HG03460 (cell line): ENCODE measurements at regions not wholly inside any gene's neighbourhood (a gene's known extent, or its start where the extent isn't known, plus 50 kb on each side); places are given as distances from the start of the nearest gene placed in this dataset.

ENCODE experiments used
- ATAC-seq: cut with Tn5 transposase; IDR thresholded peaks from one replicate; pipeline ENCODE4 v1.9.1; 2021; ENCODE audit not compliant: unreplicated experiment

- no peak for ATAC-seq
Observed at GRCh38 chr12:40172879-40173278, 51.9 kb upstream of the LRRK2 start.

DNA sequence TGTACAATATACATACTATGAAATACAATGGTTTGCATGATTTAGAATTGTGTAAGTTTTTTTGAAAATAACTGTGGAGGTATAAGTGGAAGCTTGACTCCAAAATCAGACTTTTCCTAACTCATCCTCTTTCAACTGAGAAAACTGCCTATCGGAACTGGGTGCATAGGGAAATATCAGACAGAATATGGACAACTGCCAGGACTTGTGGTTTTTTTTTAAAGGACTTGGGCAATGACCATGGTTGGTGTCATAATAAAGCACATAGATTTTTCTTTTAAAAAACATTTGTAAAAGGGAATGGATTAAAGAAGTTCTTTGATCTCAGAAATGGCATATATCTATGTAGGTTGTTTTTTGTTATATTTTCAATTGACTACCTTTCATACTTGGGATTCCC is 53.3 kb upstream of the LRRK2 start:
- ATAC-seq = no peak

GRCh38 chr12:40171066-40171465 is 53.7 kb upstream of the LRRK2 start:
- no peak for ATAC-seq

- no peak for ATAC-seq
Observed at GRCh38 chr12:40170593-40170992, 54.2 kb upstream of the LRRK2 start.

GRCh38 chr12:40168868-40169267 is 55.9 kb upstream of the LRRK2 start:
- ATAC-seq = peak; percentile 92

GRCh38 chr12:40168419-40168818 is 56.4 kb upstream of the LRRK2 start:
- peak; percentile 27 for ATAC-seq

DNA sequence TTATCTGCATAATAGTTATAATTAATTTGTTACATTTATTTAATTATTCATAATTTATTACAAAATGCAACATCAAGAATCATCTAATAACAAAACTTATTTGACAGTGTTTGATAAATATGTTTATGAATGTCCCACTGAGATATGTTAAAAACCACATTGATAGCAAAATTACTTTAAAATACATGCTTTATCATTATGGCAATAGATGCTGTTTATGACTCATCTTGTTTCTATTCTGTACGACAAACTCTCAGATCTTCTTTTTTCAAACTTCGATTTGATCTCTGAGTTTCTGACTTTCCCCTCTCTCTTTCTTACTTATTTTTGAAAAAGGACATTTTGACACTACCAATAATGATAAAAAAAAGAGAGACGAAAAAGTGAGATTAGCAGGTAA is 56.8 kb upstream of the LRRK2 start:
- ATAC-seq = peak; percentile 59

- no peak for ATAC-seq
Observed at GRCh38 chr12:40165179-40165578, 59.3 kb upstream of the SLC2A13 start.

DNA sequence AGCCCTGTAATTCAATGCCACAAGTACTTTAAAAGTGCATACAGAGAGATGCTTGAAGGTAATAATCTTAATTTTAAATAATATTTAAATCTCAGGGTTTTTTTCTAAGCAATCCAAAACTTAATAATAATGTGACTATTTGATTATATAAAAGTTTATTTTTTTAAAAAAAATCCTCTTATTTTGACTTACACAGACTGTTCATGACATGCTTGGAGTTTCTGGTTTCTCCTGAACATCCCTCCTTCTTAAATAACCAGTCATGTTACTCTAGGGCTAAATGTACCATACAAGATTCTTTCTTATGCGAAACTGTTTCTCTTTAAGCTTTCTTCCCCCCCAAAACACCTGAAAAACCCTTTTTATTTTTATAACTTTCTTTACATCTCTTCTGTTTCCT is 58.2 kb upstream of the SLC2A13 start:
- no peak for ATAC-seq

DNA sequence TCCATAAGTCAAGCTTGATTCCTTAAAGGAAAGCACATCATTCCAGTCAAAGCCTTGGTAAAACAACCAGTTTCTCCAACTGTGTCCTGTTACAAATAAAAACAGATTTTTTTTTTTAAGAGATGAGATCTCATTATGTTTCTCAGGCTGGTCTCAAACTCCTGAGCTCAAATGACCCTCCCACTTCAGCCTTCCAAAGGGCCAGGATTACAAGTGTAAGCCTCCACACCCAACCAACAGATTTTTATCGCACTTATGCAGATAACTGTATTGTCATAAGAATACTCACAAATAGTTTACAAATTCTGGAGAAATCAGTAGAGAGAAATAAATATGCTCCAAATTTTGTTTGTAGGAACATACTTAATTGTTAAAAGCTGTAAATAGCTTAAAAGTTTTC is 56.2 kb upstream of the SLC2A13 start:
- ATAC-seq = no peak

GRCh38 chr12:40158592-40159111 is 52.8 kb upstream of the SLC2A13 start:
- ATAC-seq = no peak

DNA sequence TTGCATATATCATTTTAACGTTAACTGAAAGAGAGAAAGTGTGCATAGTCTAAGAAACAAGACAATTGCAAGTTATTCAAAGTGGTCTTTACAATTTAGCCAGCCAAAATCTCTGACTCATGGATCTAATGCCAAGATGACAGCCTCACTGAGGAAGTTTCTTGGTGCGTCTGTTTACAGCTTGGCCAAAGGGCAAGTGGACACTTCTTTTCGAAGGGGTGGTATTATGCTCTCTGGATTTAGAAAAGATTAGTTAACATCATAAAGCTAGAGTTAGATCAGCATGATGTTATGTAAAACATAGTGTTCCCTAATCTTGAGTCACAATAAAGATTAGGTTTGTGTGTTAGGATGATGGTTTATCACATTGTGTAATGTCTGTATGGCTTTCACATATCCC is 51.5 kb upstream of the SLC2A13 start:
- no peak for ATAC-seq

DNA sequence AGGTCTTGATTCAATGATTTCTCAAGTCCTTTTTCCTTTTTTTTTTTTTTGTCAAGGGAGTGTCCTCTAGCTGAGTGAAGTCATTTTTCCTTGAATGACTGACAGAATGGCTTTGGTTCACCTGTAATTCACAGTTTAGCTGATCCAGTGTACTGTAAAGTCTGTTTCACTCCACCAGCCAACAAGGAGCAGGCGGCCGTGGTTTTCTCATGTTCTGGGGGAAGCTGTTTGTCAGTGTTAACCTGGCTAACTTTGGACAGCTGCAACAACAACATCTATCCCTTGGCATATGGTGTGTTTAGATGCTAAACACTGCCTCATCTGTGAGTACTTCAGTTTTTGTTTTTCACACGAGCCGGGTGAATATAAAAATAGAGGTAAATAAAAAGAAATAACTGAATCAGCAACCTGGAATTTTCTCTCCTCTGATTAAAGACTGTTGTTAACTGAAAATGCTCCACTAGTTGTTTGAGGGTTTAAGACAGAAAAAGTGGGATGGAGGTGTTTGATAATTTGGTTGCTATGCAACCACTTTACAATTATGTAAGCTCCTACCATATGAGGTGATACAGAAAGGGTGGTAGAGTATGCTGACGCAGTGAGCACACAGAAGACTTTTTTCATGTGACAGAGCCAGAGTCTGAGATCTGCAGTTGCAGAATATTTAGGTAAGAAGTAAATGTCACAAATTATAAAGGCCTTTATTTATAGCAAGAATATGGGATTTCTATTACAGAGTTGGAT is 50.3 kb upstream of the SLC2A13 start:
- ATAC-seq = no peak
